GM18502 (cell line): ENCODE measurements at regions not wholly inside any gene's neighbourhood (a gene's known extent, or its start where the extent isn't known, plus 50 kb on each side); places are given as distances from the start of the nearest gene placed in this dataset.

ENCODE experiments used
- ATAC-seq: cut with Tn5 transposase; IDR thresholded peaks from one replicate; pipeline ENCODE4 v1.9.1; 2021; ENCODE audit warnings: mild to moderate bottlenecking; ENCODE audit not compliant: unreplicated experiment, poor library complexity

DNA sequence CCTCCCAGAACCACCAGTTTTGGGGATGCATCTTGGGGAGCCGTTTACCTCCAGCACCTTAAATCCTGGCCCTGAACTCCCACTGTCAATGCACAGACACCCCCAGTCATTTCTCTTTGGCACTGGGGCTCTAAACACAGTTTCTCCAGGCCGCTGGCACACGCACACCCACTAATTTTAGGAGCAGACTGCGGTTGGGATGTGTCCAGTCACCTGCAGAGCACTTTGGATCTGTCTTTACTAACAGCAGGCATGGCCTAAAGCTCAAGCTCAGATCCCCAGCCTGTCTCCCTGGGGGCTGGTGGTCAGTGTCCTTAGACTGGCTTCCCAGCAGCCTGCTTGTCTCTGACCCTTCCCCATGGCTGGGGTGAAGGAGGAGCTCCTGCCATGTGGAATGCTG, 49.9 kb downstream of the SYNE3 start:
- no peak for ATAC-seq

DNA sequence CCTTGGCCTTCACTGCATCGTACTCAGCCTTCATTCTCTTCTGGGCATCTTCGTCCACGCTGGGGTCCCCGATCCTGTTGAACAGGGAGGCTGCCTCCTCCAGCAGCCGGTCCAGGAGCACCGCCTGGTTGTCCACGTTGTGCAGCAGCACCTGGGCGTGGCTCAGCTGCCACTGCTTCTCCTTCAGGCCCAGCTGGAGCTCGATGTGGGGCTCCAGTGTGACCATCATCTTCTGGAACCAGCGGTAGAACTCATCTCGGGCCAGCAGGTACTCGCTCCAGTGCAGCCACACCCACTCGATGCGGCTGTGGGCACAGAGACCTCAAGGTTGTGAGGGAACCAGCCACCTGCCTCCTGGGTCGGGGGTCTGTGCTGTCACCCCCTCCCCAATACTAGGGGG, 50.5 kb downstream of the SYNE3 start:
- no peak for ATAC-seq

DNA sequence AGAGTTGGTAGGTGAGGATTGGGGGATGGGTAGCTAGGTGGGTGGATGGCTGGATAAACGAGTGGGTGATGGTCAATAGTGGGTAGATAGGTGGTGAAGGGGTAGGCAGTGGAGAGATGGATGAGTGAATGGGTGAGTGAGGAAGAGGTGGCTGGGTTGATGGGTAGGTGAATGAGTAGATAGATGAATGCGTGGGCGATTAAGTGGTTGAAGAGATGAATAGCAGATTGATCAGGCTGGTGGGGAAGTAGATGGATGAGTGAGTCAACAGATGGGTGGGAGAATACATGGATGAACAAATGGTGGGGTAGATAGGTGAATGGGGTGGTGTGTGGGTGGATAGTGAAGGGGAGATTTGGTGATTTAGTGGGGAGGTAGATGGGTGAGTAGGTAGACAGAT, 51.1 kb downstream of the SYNE3 start:
- ATAC-seq, result no peak

DNA sequence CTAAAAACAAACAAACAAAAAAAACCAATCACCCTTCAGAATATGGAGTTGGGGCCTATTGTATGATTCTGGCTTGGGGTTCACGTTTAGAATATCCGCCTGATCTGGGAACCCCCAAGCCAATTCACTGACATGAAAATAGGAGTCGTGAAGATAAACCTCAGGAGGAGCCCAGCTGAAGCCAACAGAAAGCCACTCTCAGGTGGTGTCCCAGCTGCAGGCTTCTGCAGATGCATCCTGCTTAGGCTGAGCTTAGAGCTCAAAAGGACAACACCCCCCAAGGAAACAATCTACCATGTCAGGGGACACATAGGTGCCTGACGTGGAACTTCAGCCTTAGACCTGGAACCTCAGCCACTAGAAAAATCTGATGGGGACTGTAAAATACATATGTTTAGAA, 51.9 kb downstream of the SYNE3 start:
- ATAC-seq, result no peak

DNA sequence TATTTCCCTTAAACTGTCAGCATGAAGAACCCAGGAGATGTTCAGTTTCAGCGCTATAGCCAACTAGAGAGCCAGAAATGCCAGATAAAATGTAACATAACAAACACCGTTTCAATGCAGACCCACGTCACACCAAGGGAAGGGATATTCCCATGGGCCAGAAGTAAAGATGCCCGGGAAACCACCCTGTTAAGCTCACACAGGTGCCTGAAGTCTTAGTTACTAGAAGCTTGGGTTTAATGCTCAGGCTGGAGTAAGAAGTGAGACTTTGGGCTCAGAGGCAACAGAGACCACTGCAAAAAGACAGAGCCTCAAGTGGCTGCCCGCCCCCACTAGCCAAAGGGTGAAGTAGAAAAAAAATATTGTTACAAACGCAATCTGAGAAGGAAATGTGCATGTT, 52.3 kb downstream of the SYNE3 start:
- ATAC-seq, result no peak

DNA sequence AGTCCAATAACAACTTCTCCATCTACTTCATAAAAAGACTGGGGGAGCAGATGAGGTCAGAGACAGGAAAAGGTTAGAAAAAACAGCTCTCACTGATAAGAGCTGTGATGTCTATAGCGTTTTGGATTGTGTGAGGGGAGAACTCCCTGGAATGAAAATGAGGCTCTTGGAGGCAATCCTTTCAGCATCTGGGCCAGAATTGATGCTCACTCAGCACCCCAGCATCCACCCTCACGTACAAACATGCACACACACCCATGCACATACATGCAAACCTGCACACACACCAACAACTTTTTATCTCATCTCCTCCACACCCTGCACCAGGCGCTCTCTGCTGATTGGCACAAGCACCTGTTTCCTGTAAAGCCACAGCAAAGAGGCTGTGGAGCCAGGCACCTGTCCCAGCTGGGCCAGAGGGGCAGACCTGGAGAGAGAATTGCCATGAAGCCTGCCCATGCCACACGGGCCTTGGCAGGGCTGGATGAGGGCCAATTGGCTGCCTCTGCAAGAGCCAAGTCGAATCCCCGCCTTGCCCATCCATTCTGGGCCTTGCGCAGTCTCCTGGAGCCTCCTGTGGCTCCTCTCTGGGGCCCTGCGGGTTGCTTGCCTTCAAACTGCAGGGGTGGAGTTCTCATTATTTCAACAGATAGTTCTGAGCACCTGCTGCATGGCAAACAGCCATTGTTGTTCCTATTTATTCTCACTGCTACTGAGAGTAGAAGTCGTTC, 53.1 kb downstream of the SYNE3 start:
- no peak for ATAC-seq

DNA sequence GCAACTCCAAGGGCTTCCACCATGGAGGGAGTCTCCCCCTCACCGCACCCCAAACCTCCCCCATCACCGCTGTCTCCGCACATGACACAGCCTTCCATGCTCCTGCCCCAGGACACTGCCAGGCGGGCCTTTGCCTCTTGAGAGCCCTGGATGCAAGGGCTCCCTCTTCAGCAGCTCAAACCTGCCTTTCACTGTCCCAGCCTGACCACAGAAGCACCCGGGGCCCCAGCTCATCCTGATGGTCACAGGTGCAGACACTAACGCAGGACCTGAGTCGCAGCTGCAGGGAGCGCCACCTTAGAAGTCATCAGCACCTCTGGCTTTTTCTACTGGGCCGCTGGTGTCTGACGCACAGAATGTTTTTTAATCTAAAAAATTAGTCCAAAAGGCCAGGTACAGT, 54.0 kb downstream of the SYNE3 start:
- ATAC-seq, result no peak

DNA sequence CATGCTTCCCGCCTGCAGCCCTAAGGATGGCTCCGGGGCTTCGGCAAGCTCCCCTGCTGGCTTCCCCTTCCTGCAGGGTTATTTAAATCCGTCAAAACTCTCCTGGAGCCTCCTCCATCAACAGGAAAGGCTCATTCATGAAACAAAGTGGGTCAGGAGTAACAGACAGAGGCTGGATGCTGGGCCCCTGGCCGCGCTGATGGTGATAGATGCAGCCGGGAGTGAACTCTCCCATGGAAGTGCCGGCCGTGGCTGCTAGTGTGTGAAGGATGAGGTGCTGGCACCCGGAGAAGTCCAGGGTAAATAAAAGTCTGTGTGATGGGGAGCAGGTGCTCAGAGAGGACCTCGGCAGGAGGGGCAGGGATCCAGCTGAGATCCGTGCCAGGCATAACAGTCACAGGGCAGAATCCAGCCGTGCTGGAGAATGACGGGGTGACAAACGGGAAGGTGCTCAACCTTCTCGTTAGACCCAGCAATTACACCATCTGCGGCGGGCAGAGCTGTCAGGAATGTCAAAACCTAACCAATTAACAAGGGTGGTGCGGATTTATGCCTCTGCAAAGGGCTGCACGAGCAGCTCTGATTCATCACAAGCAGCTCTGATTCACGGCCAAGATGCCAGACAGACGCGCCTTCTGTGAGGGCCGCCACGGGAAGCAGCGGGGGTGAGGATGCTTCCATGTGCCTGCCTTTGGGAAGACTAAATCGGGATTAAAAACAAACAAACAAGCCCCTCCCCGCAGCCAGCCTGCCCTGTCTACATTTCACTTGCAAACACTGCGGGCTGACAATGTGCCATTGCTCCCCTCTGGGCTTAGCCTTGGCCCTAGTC, 55.6 kb downstream of the SYNE3 start:
- no peak for ATAC-seq

DNA sequence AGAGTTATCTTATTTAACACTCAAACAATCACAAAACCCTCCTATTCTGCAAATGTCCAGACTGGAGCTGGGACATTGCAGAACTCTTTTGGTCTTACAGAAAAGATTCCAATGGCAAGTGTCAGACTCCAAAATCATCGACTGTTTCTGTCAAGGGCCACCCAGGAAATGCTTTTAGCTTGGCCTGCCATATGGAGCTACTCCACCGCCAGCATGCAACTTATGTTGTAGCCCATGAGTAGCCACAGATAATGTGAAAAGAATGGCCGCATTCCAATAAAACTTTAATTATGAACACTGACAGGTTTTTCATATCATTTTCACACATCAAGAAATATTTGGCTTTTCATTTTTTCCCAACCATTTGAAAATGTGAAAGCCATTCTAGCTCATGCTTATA, 57.5 kb downstream of the SYNE3 start:
- ATAC-seq, result no peak

DNA sequence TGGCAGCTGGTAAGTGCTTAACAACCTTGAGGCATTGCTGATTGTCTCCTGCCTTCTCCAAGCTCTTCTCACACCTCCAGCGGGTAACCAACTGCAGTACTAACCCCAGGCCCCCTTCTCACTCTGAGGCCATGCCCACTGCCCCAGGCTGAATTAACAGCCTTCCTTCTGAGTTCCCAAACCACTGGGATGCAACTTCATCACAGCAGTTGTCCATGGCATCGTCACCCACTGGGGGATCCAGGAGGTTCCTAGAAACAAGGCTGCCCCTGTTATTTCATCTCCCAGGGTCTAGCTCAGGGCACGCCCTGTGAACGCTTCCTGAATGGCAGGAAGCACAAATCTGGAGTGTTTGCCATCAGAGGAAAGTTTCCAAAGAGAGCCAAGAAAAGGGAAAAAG, 58.0 kb downstream of the SYNE3 start:
- ATAC-seq, result no peak

DNA sequence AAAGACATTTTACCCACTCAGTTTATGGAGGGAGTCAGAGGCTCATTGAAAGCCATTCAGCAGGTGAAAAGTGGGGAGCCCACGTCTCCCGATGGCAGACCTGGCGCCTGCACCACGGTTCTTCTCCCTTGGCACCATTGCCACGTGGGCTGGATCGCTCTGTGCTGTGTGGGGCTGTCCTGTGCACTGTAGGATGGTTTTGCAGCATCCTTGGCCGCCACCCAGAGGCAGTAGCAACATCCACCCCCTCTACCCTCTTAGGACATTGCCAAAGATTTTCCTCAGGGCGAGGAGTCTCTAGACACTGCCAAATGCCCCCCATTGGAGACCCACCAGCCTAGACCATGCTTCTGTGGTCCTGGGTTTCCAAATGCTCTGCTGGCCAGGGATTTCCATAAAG, 60.2 kb downstream of the SYNE3 start:
- no peak for ATAC-seq

DNA sequence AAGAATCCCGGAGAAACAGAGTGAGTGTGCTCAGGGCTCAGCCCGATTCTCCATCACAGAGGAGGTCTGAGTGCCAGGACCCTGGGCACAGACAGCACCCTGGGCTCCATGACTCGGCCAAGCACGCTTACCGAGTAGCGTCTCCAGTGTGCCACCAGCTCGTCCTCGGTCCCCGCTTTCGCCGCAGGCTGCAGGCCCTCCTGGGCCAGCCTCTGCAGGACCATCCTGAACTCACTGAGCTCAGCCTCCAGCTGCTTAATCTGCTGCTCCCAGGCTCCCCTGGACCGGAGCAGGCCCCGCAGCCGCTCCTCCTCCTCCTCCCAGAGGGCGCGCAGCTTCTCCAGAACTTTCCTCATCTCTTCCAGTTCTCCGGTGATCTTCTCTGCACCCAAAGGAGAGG, 61.2 kb downstream of the SYNE3 start:
- no peak for ATAC-seq

DNA sequence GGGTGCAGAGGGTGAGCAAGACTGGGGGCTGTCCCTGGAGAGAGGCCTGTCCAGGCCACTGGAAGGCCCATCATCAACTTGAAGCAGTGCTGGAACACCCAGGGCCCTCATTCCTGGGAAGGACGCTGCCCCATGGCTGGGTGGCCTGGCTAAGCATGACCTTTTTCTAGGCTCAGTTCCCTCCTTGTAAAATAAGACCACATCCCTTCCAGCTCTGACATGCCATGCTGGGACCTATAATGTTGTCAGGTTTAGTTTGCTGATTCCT, 62.8 kb downstream of the SYNE3 start:
- no peak for ATAC-seq

DNA sequence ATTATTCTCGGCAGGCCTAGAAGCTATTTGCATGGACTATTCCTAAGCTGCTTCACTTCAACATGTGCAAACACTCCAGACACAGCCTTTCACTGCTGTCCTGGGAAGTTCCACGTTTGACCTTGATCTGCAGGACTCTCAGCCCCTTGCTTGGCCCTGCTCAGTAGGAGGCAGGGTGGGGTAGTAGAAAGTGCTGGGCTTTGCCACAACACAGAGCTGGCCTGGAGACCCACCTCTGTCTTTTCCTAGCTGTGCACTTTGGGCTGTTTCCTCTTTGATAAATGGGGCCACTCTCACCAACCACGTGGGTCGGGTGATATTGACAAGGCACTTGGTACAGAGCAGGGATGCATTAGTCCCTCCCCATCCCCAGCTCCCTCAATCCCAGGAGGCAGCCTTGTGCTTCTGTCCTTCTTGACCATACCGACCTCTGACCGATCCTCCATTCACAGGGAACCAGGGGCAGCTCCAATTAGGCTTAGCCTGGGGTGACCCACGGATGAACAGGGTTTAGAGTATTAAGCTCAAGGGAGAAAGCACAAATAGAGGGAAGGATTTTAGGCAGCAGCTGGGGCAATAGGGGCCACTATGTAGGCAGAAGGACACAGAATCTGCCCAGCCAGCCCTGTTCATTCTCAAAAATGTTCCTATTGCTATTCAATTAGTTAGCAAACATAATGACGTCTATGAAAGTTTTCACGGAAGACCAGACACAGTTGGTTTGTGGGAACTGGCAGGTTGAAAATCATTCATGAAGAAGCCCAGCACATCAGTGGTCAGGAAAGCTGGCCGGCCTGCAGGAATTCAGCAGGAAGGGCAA, 63.3 kb downstream of the SYNE3 start:
- ATAC-seq, result no peak

DNA sequence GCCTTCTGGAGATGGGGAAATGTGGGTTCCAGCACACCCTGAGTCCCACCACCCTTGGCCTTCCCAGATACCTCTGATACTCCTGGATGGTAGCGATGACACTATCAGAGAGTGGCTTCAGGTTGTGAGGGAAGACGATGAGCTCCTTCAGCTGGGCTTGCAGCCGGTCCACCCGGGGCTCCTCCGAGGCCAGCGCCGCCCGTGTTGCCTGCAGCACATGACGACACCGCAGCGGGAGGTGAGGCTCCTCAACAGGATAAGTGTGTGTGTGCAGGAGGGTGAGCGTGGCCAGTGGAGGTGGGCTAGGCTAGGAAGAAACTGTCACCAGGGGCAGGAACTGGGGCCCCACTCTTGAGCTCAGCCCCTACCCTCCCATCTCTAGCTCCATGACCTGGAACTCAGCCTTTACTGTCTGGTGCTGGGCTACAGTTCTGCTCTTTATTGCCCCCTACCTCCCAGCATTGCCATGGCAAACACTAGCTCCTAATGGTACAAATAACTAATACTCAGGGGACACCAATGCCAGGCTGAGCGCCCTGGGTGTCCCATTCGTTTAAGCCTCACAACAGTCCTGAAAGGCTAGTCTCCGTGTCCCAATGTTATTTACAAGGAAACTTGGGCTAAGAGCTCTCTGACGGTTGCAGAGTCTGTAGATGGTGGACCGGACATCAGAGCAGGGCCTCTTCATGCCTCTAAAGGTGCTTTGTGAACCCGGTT, 64.1 kb downstream of the SYNE3 start:
- no peak for ATAC-seq

DNA sequence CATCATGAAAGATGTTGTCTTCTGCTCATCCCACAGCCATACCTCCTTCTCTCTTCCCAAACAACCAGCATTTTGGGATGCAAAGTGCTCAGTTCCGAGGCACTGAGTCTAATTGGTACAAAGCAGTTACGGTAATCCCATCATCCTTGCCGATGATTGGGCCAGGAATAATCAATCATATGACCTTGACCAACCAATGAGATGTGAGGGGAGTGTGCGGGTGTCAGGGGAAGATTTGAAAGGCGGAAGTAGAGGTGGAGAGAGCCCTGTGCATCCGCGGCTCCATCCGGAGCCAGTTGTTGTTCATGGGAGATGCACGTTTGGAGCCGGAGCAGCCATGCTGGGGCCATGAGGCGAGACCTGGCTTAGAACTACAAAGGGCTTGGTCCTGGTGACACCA, 67.3 kb downstream of the SYNE3 start:
- no peak for ATAC-seq

DNA sequence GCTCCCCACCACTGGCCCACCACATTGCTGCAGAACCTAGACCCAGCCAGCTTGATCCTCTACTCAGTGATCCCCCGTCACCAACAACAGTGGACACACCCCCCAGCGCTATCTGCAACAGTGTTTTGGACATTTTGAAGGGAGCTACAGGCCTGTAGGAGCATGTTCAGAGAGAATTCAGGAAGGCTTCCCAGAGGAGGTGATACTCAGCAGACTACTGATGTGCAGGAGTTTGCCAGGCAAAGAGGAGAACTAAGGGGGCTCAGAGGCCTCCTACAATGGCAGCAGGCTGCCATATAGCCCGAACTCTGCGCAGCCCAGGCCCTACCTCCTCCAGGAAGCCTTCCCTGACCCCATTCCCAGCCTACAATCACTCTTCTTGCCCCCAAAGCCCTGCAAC, 70.0 kb downstream of the SYNE3 start:
- no peak for ATAC-seq

DNA sequence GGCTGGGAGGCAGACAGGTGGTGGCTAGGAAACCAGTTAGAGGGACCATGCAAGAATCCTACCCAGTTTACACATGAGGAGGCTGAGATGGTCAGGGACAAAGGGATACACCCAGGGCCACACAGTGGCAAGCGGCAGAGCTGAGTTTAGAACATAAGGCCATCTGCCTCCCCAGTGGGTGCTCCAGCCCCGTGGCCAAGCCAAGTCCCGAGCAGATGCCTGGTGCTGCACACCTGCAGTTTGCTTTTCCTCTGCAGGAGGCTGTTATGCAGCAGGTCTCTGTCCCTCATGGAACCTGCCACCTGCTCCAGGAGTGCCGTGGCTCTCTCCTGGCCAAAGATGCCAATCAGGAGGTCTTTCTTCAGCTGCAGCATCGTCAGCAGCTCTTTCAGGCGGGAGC, 70.8 kb downstream of the SYNE3 start:
- no peak for ATAC-seq

DNA sequence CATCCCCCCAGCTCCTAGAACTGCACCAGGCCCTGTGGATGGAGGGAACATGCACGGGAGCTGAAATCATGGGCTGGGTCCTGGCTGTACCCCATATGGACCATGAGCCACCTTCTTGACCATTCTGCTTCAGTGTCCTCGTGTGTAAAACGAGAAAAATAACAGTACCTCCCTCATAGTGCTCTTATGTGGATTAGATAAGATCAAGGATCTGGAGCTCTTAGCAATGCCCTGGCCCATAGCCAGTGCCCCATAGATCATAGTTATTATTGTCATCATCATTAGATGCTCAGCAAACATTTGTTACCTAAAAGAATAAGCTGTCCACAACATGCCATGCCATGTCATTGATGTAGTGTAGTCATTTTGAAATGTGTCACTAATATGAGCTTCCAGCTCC, 71.3 kb downstream of the SYNE3 start:
- ATAC-seq, result no peak

DNA sequence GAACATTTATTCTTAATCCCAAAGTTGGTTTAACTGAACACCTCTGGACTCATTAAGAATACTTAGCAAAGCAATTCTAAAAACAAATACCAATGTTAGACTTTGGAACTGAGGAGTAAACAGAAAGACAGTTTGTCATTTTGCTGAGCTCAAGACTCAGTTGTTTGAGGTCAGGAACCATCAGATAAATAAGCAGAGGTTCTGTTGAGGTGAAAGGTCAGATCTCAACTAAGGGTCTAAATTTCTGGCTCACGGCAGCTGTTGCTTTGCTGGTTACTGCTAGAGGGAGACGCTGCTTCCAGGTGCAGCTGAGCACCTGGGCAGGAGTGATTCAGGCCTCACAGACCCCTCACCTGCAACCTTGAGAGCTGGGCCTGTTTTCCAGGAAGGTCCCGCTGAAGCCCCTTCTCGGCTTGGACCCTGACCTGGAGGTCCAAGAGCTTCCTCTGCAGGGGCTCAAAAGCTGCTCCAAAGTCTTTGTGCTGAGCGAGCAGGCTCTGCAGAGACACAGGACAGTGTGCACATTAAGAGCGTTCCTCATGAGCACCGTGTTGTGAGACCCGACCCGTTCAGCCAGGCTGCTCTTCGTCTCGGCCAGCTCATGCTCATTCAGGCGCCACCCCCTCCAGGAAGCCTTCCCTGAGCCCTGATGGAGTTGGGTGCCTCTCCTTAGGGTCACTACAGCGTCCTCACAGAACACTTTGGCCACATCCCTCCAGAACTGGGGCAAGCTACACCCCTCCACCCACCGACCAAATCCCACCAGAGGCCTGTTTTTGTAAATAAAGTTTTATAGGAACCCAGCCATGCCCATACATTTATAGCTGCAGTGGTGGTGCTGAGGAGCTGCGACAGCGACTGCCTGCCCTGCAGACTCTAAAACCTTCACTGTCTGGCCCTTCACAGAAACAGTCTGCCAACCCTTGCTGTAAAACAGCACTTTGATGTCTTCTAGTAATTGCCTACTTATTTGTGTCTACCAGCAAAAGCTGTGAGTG, 72.0 kb downstream of the SYNE3 start:
- ATAC-seq, result no peak
